WTC11 (cell line): ENCODE measurements at regions not wholly inside any gene's neighbourhood (a gene's known extent, or its start where the extent isn't known, plus 50 kb on each side); places are given as distances from the start of the nearest gene placed in this dataset.

Experiments
- CTCF ChIP-seq: fragments of 200-600 bp; IDR thresholded peaks from 2 replicates; pipeline ENCODE4 v1.8.0; 2022; ENCODE audit warnings: antibody characterized with exemption
- E2F1 ChIP-seq: sonication (generic); formaldehyde crosslinking; IDR thresholded peaks from 2 replicates; pipeline ENCODE4 v1.8.0; 2022; ENCODE audit warnings: mild to moderate bottlenecking, missing genetic modification reagents
- ESRRA ChIP-seq: sonication (generic); formaldehyde crosslinking; IDR thresholded peaks from 2 replicates; pipeline ENCODE4 v1.8.1; 2022; ENCODE audit warnings: mild to moderate bottlenecking, missing genetic modification reagents, borderline replicate concordance
- ETV6 ChIP-seq: sonication (generic); formaldehyde crosslinking; IDR thresholded peaks from 2 replicates; pipeline ENCODE4 v1.8.1; 2022; ENCODE audit warnings: mild to moderate bottlenecking, missing genetic modification reagents
- GABPB1 ChIP-seq: sonication (generic); formaldehyde crosslinking; IDR thresholded peaks from 2 replicates; pipeline ENCODE4 v1.8.1; 2023; ENCODE audit warnings: mild to moderate bottlenecking, missing genetic modification reagents
- IRF2 ChIP-seq: sonication (generic); formaldehyde crosslinking; IDR thresholded peaks from 2 replicates; pipeline ENCODE4 v1.8.0; 2022; ENCODE audit warnings: low read depth, missing genetic modification reagents, borderline replicate concordance
- SP1 ChIP-seq: sonication (generic); formaldehyde crosslinking; conservative IDR thresholded peaks from 2 replicates; pipeline ENCODE4 v1.8.1; 2022; ENCODE audit warnings: missing genetic modification reagents
- ZNF138 ChIP-seq: sonication (generic); formaldehyde crosslinking; conservative IDR thresholded peaks from 2 replicates; pipeline ENCODE4 v1.8.1; 2022; ENCODE audit warnings: mild to moderate bottlenecking, moderate library complexity, missing genetic modification reagents

- TF ChIP-seq ETV6 (CRISPR knock-in tag) (no peak), CTCF (no peak), IRF2 (CRISPR knock-in tag) (no peak), ESRRA (CRISPR knock-in tag) (no peak), ZNF138 (no peak), E2F1 (CRISPR knock-in tag) (no peak), SP1 (CRISPR knock-in tag) (no peak), GABPB1 (CRISPR knock-in tag) (no peak)
Observed at GRCh38 chr4:188454575-188454974, 315.3 kb downstream of the TRIML1 start.
